Astrocyte (in vitro differentiated cells and primary cell): ENCODE measurements at regions not wholly inside any gene's neighbourhood (a gene's known extent, or its start where the extent isn't known, plus 50 kb on each side); places are given as distances from the start of the nearest gene placed in this dataset.

Experiments
- DNase-seq: peaks from one replicate; pipeline ENCODE4 v3.0.0-alpha.2; 2010; ENCODE audit warnings: low read depth
- FAIRE-seq: peaks from 2 replicates; lab custom pipeline; 2011; peaks lifted over from hg19 to GRCh38; lab: Jason Lieb, UNC
- H2AFZ ChIP-seq: 2 replicates; pipeline ENCODE4 v1.6.0; 2012; ENCODE audit warnings: low read depth, low read length, inconsistent platforms
- H3K27ac ChIP-seq: 2 replicates; pipeline ENCODE4 v1.5.1; 2011; ENCODE audit warnings: low read depth, low read length, inconsistent platforms
- H3K27me3 ChIP-seq: 2 replicates; pipeline ENCODE4 v1.6.0; 2011; ENCODE audit warnings: low read length, inconsistent platforms; ENCODE audit not compliant: insufficient read depth
- H3K36me3 ChIP-seq: 2 replicates; pipeline ENCODE4 v1.5.1; 2011; ENCODE audit warnings: low read length, inconsistent platforms; ENCODE audit not compliant: insufficient read depth
- H3K4me1 ChIP-seq: 2 replicates; pipeline ENCODE4 v1.5.1; 2011; ENCODE audit warnings: low read length, inconsistent platforms; ENCODE audit not compliant: insufficient read depth
- H3K4me2 ChIP-seq: 2 replicates; pipeline ENCODE4 v1.6.0; 2012; ENCODE audit warnings: low read length, inconsistent platforms
- H3K4me3 ChIP-seq: 2 replicates; pipeline ENCODE4 v1.5.1; 2011; ENCODE audit warnings: low read depth, mild to moderate bottlenecking, low read length, inconsistent platforms; ENCODE audit not compliant: insufficient read depth
- H3K79me2 ChIP-seq: 2 replicates; pipeline ENCODE4 v1.6.0; 2012; ENCODE audit warnings: mild to moderate bottlenecking, low read length, inconsistent platforms; ENCODE audit not compliant: insufficient read depth
- H3K9ac ChIP-seq: 2 replicates; pipeline ENCODE4 v1.6.0; 2012; ENCODE audit warnings: mild to moderate bottlenecking, low read length, inconsistent platforms
- H3K9me3 ChIP-seq: 2 replicates; pipeline ENCODE4 v1.5.1; 2012; ENCODE audit warnings: low read depth, mild to moderate bottlenecking, low read length, inconsistent platforms; ENCODE audit not compliant: insufficient read depth
- H4K20me1 ChIP-seq: 2 replicates; pipeline ENCODE4 v1.6.0; 2012; ENCODE audit warnings: low read length, inconsistent platforms; ENCODE audit not compliant: insufficient read depth
- H3K27ac Mint-ChIP-seq: one replicate; pipeline ENCODE4 v1.8.0; 2021; ENCODE audit warnings: mild to moderate bottlenecking, mixed read lengths; ENCODE audit not compliant: unreplicated experiment
- H3K27me3 Mint-ChIP-seq: one replicate; pipeline ENCODE4 v1.8.0; 2021; ENCODE audit warnings: low read depth, mixed read lengths; ENCODE audit not compliant: unreplicated experiment
- H3K36me3 Mint-ChIP-seq: one replicate; pipeline ENCODE4 v1.8.0; 2021; ENCODE audit warnings: low read depth, mixed read lengths; ENCODE audit not compliant: unreplicated experiment
- H3K4me1 Mint-ChIP-seq: one replicate; pipeline ENCODE4 v1.8.0; 2021; ENCODE audit warnings: low read depth, mixed read lengths; ENCODE audit not compliant: unreplicated experiment
- H3K4me3 Mint-ChIP-seq: one replicate; pipeline ENCODE4 v1.8.0; 2021; ENCODE audit warnings: mild to moderate bottlenecking, moderate library complexity, mixed read lengths; ENCODE audit not compliant: unreplicated experiment
- H3K9me3 Mint-ChIP-seq: one replicate; pipeline ENCODE4 v1.8.0; 2021; ENCODE audit warnings: mild to moderate bottlenecking, mixed read lengths; ENCODE audit not compliant: unreplicated experiment
- EZH2 ChIP-seq: IDR thresholded peaks from 2 replicates; pipeline ENCODE4 v1.6.1; 2012; ENCODE audit warnings: mild to moderate bottlenecking, low read length, inconsistent platforms; ENCODE audit not compliant: insufficient read depth
- TF ChIP-seq, protein P1 (sequence below): IDR thresholded peaks from 2 replicates; pipeline ENCODE4 v1.5.1; 2011; ENCODE audit warnings: low read depth, mild to moderate bottlenecking, inconsistent platforms, low read length, moderate library complexity; ENCODE audit not compliant: insufficient read depth

DNA sequence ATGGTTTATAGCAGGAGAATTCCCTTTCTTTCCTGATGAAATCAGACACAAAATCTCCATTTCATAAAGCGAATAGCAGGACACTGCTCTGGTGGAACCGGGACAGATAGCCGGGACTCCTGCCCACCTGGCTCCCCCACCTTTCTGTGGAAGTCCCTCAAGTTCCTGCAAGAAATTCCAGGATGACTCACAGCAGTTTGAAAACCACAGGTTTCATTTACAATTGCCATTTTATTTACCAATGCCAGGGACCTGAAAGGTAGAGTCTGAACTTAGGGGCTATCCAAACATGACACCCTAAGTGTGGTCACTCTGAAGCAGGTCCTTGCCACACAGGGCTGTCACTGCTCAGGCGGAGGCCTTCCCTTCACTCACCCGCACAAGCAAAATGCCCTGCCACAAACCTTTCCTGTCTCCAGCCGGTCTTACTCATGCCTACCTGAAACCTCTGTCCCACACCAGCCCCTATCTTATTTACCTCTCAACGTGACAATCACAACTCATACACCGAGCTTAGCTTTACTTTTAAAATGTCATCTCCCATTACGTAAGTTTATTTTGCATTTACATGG lies 63.3 kb upstream of the TAF1L start:
- Histone ChIP-seq H3K27me3 (no peaks in the 10 kb centered on the region), H4K20me1 (no peaks in the 10 kb centered on the region), H3K4me2 (no peak overlapping the region), H3K79me2 (no peaks in the 10 kb centered on the region), H2AFZ (no peak overlapping the region), H3K4me1 (peaks cover 8% of the 10 kb centered on the region), H3K27ac (no peak overlapping the region), H3K9ac (no peak overlapping the region), H3K36me3 (no peaks in the 10 kb centered on the region), H3K4me3 (no peak overlapping the region), H3K9me3 (no peaks in the 10 kb centered on the region)
- Mint-ChIP-seq H3K9me3 (peaks cover 5% of the 10 kb centered on the region), H3K4me1 (peaks cover 6% of the 10 kb centered on the region), H3K4me3 (no peak overlapping the region), H3K27me3 (peaks cover 8% of the 10 kb centered on the region), H3K27ac (no peak overlapping the region), H3K36me3 (no peaks in the 10 kb centered on the region)
- DNase-seq (peak; percentile 32), FAIRE-seq (no peak)
- no peak for TF ChIP-seq EZH2
- TF ChIP-seq, protein P1, sequence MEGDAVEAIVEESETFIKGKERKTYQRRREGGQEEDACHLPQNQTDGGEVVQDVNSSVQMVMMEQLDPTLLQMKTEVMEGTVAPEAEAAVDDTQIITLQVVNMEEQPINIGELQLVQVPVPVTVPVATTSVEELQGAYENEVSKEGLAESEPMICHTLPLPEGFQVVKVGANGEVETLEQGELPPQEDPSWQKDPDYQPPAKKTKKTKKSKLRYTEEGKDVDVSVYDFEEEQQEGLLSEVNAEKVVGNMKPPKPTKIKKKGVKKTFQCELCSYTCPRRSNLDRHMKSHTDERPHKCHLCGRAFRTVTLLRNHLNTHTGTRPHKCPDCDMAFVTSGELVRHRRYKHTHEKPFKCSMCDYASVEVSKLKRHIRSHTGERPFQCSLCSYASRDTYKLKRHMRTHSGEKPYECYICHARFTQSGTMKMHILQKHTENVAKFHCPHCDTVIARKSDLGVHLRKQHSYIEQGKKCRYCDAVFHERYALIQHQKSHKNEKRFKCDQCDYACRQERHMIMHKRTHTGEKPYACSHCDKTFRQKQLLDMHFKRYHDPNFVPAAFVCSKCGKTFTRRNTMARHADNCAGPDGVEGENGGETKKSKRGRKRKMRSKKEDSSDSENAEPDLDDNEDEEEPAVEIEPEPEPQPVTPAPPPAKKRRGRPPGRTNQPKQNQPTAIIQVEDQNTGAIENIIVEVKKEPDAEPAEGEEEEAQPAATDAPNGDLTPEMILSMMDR, result no peak

DNA sequence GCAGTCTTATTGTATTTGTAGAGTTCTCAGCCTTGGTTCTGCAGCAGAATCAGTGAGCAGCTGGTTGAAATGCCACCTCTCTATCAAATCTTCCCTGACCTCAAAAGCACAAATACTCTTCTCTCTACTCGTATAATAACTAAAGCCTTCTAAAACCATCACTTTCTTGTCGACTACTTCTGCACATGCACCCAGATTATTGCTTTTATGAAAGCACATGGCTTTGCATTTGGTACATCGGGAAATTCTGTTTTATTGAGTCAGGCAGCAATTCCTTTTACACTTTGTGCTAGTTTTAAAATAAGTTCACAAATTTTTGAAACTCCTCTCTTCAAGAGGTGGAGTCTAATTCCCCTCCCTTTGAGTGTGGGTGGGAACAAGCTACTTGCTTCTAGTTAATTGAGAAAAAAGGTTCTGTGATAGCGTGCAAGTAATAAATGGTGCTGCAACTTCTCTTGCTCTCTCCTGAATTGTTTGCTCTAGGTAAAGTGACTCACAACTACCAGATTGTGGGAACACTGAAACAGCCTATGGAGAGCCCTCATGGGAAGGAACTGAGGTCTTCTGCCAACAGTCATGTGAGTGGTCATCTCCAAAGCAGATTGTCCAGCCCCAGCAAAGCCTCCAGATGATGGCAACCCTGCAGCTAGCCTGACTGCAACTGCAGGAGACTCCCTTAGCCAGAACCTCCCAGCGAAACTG lies 66.0 kb upstream of the TAF1L start:
- Mint-ChIP-seq H3K4me3 (no peak overlapping the region), H3K9me3 (no peaks in the 10 kb centered on the region), H3K27ac (no peak overlapping the region), H3K36me3 (no peaks in the 10 kb centered on the region), H3K27me3 (peaks cover 8% of the 10 kb centered on the region), H3K4me1 (peaks cover 33% of the 10 kb centered on the region)
- no peak for TF ChIP-seq EZH2
- TF ChIP-seq, protein P1, result no peak
- Histone ChIP-seq H3K4me2 (no peak overlapping the region), H3K27ac (no peak overlapping the region), H3K27me3 (no peaks in the 10 kb centered on the region), H3K79me2 (no peaks in the 10 kb centered on the region), H2AFZ (no peak overlapping the region), H3K4me1 (peaks cover 30% of the 10 kb centered on the region), H4K20me1 (no peaks in the 10 kb centered on the region), H3K9me3 (no peaks in the 10 kb centered on the region), H3K9ac (no peak overlapping the region), H3K4me3 (no peak overlapping the region), H3K36me3 (no peaks in the 10 kb centered on the region)
- FAIRE-seq (no peak), DNase-seq (peak; percentile 42)

DNA sequence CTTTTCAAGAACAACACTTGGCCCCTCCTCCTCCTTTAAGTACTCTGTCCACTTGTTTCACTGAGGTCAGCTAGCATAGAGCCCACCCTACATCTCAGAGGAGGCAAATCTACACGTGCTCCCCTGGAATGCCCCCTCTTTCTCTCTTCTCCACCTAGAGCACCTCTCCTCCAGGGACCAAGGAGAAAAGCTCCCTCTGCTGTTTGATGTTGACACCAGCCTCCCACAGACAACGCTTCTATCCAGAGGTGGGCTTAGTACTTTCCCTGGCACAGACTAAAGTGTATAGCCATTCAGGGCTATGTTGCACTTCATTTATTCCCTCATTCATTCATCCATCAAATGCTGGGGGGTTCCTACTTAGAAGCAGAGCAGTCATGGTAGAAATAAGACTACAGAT lies 68.2 kb upstream of the TAF1L start:
- Histone ChIP-seq H3K9ac (no peak overlapping the region), H3K27me3 (no peaks in the 10 kb centered on the region), H3K9me3 (no peaks in the 10 kb centered on the region), H3K79me2 (no peaks in the 10 kb centered on the region), H3K36me3 (no peaks in the 10 kb centered on the region), H4K20me1 (no peaks in the 10 kb centered on the region), H3K4me1 (peaks cover 38% of the 10 kb centered on the region), H3K4me2 (no peak overlapping the region), H2AFZ (no peak overlapping the region), H3K27ac (no peak overlapping the region), H3K4me3 (no peak overlapping the region)
- no peaks in the 10 kb centered on the region for H3K36me3 Mint-ChIP-seq
- H3K4me1 Mint-ChIP-seq, result peaks cover 41% of the 10 kb centered on the region
- no peak overlapping the region for H3K27ac Mint-ChIP-seq
- H3K27me3 Mint-ChIP-seq, result peaks cover 4% of the 10 kb centered on the region
- no peaks in the 10 kb centered on the region for H3K9me3 Mint-ChIP-seq
- no peak overlapping the region for H3K4me3 Mint-ChIP-seq
- DNase-seq (no peak), FAIRE-seq (no peak)
- TF ChIP-seq EZH2, result no peak
- TF ChIP-seq, protein P1, result peak; percentile 21
